Endodermal cell (in vitro differentiated cells): ENCODE measurements at regions not wholly inside any gene's neighbourhood (a gene's known extent, or its start where the extent isn't known, plus 50 kb on each side); places are given as distances from the start of the nearest gene placed in this dataset.
A peak's percentile ranks its signal among the peaks of the same experiment; 100 is the strongest.

ENCODE experiments used
- DNase-seq: peaks from one replicate; pipeline ENCODE4 v3.0.0-alpha.2; 2017
- H3K27ac ChIP-seq: 2 replicates; pipeline ENCODE4 v1.5.1; 2013; ENCODE audit warnings: mild to moderate bottlenecking, low read depth, low read length, moderate library complexity
- H3K27me3 ChIP-seq: 2 replicates; pipeline ENCODE4 v1.6.1; 2013; ENCODE audit warnings: mild to moderate bottlenecking, low read length, moderate library complexity; ENCODE audit not compliant: insufficient read depth, control insufficient read depth, poor library complexity, severe bottlenecking
- H3K36me3 ChIP-seq: 2 replicates; pipeline ENCODE4 v1.7.0; 2013; ENCODE audit warnings: mild to moderate bottlenecking, low read length, moderate library complexity; ENCODE audit not compliant: control insufficient read depth, insufficient read depth
- H3K4me1 ChIP-seq: one replicate; pipeline ENCODE4 v1.7.0; 2013; ENCODE audit warnings: low read length; ENCODE audit not compliant: control insufficient read depth, insufficient read depth
- H3K4me3 ChIP-seq: 2 replicates; pipeline ENCODE4 v1.5.1; 2013; ENCODE audit warnings: mild to moderate bottlenecking, low read length, moderate library complexity
- H3K9ac ChIP-seq: 2 replicates; pipeline ENCODE4 v1.6.1; 2013; ENCODE audit warnings: mild to moderate bottlenecking, low read length, moderate library complexity; ENCODE audit not compliant: poor library complexity, severe bottlenecking; ENCODE audit errors: extremely low read depth
- H3K9me3 ChIP-seq: 2 replicates; pipeline ENCODE4 v1.6.1; 2013; ENCODE audit warnings: mild to moderate bottlenecking, low read length, moderate library complexity; ENCODE audit not compliant: control insufficient read depth
- H3K27ac Mint-ChIP-seq: 2 replicates; pipeline ENCODE4 v1.8.0; 2020; ENCODE audit warnings: mixed read lengths
- H3K27me3 Mint-ChIP-seq: 2 replicates; pipeline ENCODE4 v1.8.0; 2021; ENCODE audit warnings: mild to moderate bottlenecking, mixed read lengths; ENCODE audit not compliant: insufficient read depth
- H3K36me3 Mint-ChIP-seq: 2 replicates; pipeline ENCODE4 v1.8.0; 2020; ENCODE audit warnings: low read depth, mixed read lengths
- H3K4me1 Mint-ChIP-seq: 2 replicates; pipeline ENCODE4 v1.8.0; 2020; ENCODE audit warnings: mixed read lengths
- H3K4me3 Mint-ChIP-seq: 2 replicates; pipeline ENCODE4 v1.8.0; 2020; ENCODE audit warnings: mild to moderate bottlenecking, moderate library complexity, mixed read lengths
- H3K9me3 Mint-ChIP-seq: 2 replicates; pipeline ENCODE4 v1.8.0; 2020; ENCODE audit warnings: mild to moderate bottlenecking, mixed read lengths
- WGBS, 2 experiments: methylation state at CpG; one replicate each; pipeline versions ENCODE4 v1.1.5 to v1.1.7; 2013; ENCODE audit warnings: missing lambda C conversion rate in 2 of 2, mixed read lengths in 1 of 2; ENCODE audit not compliant: insufficient coverage in 1 of 2, insufficient read length in 1 of 2; 5-methylcytosine and 5-hydroxymethylcytosine counted together
- TF ChIP-seq, protein P1 (sequence below): fragments of 200-600 bp; sonication (generic); conservative IDR thresholded peaks from 2 replicates; pipeline ENCODE4 v1.5.0; 2021; ENCODE audit warnings: antibody characterized with exemption, mild to moderate bottlenecking

- no peaks in the 10 kb centered on the region for H3K36me3 Mint-ChIP-seq
- DNase-seq = no peak
Observed at GRCh38 chr10:69726850-69727249, 74.9 kb upstream of the COL13A1 start.

GRCh38 chr10:69728335-69728870, 73.3 kb upstream of the COL13A1 start:
- 27 to 42% methylated on average over 2 to 3 of the region's 3 CpGs for WGBS, 2 experiments
- H3K4me3 ChIP-seq = no peak overlapping the region
- no peaks in the 10 kb centered on the region for H3K36me3 ChIP-seq
- DNase-seq = peak; percentile 71
- no peaks in the 10 kb centered on the region for H3K9me3 Mint-ChIP-seq
- no peaks in the 10 kb centered on the region for H3K27me3 ChIP-seq
- peaks cover 39% of the 10 kb centered on the region for H3K4me1 Mint-ChIP-seq
- H3K4me3 Mint-ChIP-seq = no peak overlapping the region
- H3K27ac Mint-ChIP-seq = no peak overlapping the region
- no peaks in the 10 kb centered on the region for H3K36me3 Mint-ChIP-seq
- no peaks in the 10 kb centered on the region for H3K9me3 ChIP-seq
- H3K4me1 ChIP-seq = peaks cover 17% of the 10 kb centered on the region
- no peak overlapping the region for H3K27ac ChIP-seq
- TF ChIP-seq, protein P1, sequence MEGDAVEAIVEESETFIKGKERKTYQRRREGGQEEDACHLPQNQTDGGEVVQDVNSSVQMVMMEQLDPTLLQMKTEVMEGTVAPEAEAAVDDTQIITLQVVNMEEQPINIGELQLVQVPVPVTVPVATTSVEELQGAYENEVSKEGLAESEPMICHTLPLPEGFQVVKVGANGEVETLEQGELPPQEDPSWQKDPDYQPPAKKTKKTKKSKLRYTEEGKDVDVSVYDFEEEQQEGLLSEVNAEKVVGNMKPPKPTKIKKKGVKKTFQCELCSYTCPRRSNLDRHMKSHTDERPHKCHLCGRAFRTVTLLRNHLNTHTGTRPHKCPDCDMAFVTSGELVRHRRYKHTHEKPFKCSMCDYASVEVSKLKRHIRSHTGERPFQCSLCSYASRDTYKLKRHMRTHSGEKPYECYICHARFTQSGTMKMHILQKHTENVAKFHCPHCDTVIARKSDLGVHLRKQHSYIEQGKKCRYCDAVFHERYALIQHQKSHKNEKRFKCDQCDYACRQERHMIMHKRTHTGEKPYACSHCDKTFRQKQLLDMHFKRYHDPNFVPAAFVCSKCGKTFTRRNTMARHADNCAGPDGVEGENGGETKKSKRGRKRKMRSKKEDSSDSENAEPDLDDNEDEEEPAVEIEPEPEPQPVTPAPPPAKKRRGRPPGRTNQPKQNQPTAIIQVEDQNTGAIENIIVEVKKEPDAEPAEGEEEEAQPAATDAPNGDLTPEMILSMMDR = no peak
- no peak overlapping the region for H3K9ac ChIP-seq
- H3K27me3 Mint-ChIP-seq = peaks cover 21% of the 10 kb centered on the region

More at GRCh38 chr10:69726850-69727249, 74.9 kb upstream of the COL13A1 start:
- no peaks in the 10 kb centered on the region for H3K27me3 ChIP-seq
- Mint-ChIP-seq H3K4me1 (peaks cover 43% of the 10 kb centered on the region), H3K4me3 (no peak overlapping the region), H3K27ac (no peak overlapping the region), H3K27me3 (peaks cover 13% of the 10 kb centered on the region), H3K9me3 (peaks cover 2% of the 10 kb centered on the region)
- H3K4me1 ChIP-seq = peaks cover 14% of the 10 kb centered on the region
- TF ChIP-seq, protein P1 = no peak
- WGBS, 2 experiments = 91% methylated on average over 2 of the region's 2 CpGs; no CpG with 5 or more reads in 1 of the 2 experiments
- no peak overlapping the region for H3K27ac ChIP-seq
- H3K4me3 ChIP-seq = no peak overlapping the region
- no peaks in the 10 kb centered on the region for H3K9me3 ChIP-seq
- H3K9ac ChIP-seq = no peak overlapping the region
- H3K36me3 ChIP-seq = no peaks in the 10 kb centered on the region

- Histone ChIP-seq H3K27me3 (no peaks in the 10 kb centered on the region), H3K9me3 (no peaks in the 10 kb centered on the region), H3K4me1 (peaks cover 17% of the 10 kb centered on the region), H3K27ac (no peak overlapping the region), H3K36me3 (no peaks in the 10 kb centered on the region), H3K4me3 (no peak overlapping the region), H3K9ac (no peak overlapping the region)
- H3K27ac Mint-ChIP-seq = no peak overlapping the region
- peaks cover 20% of the 10 kb centered on the region for H3K27me3 Mint-ChIP-seq
- WGBS, 2 experiments = 89 to 90% methylated on average over 7 to 12 of the region's 12 CpGs
- DNase-seq = no peak
- TF ChIP-seq, protein P1 = no peak
- no peaks in the 10 kb centered on the region for H3K36me3 Mint-ChIP-seq
- H3K9me3 Mint-ChIP-seq = no peaks in the 10 kb centered on the region
- peaks cover 32% of the 10 kb centered on the region for H3K4me1 Mint-ChIP-seq
- no peak overlapping the region for H3K4me3 Mint-ChIP-seq
Observed at GRCh38 chr10:69729326-69730048, 72.2 kb upstream of the COL13A1 start.
